HG02885 (cell line): ENCODE measurements at regions not wholly inside any gene's neighbourhood (a gene's known extent, or its start where the extent isn't known, plus 50 kb on each side); places are given as distances from the start of the nearest gene placed in this dataset.
A peak's percentile ranks its signal among the peaks of the same experiment; 100 is the strongest.
"Not testable (repeated sequence)": the region's sequence is repeated elsewhere in the genome, so short reads cannot be mapped to it uniquely, and the experiment has no call there.

ENCODE experiments used
- ATAC-seq: cut with Tn5 transposase; IDR thresholded peaks from one replicate; pipeline ENCODE4 v1.9.1; 2021; ENCODE audit warnings: mild to moderate bottlenecking; ENCODE audit not compliant: unreplicated experiment, poor library complexity

DNA sequence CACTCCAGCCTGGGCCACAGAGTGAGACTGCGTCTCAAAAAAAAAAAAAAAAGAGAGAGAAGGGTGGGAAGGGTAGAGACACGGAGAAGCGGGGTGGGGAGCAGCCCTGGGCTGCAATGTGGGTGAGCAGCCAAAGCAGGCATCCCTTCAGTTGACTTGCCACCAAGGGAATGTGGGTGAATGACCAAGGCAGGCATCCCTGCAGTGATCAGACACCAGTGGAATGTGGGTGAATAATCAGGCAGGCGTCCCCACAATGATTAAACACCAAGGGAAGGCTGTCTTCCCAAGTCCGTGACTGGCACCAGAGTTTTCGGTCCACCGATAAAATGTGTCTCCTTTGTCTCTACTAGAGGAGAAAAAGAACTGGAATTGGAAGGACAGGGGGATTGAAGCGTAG, 69.0 kb upstream of the EZR start:
- ATAC-seq, result not testable (repeated sequence)

- ATAC-seq, result not testable (repeated sequence)
These were observed 67.3 kb upstream of the EZR start for GRCh38 chr6:158886346-158886977.

DNA sequence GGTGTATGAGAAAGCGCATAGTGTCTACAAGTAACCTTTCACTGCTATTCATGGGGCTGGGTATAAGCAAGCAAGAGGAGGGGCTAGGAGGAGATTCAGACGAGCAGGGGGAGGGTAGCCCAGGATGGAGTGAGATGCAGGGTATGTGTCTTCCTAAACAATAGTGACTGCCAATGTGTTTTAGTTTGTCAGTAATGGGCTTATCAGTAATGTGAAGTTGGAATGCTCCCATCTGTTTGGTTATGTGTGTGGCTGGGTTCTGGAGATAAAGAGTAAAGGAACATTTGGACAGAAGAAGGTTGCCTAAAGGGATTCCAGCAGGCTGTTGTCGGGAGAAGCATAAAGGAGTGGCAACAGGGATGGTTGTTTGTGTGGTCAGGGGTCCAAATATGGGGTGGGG, 62.7 kb upstream of the EZR start:
- ATAC-seq, result not testable (repeated sequence)

- ATAC-seq, result not testable (repeated sequence)
These were observed 62.1 kb upstream of the EZR start for GRCh38 chr6:158881276-158881675.

GRCh38 chr6:158879180-158879579, 60.0 kb upstream of the EZR start:
- ATAC-seq, result no peak

- ATAC-seq, result no peak
These were observed 58.5 kb upstream of the EZR start for GRCh38 chr6:158877716-158878115.

- ATAC-seq, result no peak
These were observed 57.7 kb upstream of the EZR start for GRCh38 chr6:158876886-158877285.

DNA sequence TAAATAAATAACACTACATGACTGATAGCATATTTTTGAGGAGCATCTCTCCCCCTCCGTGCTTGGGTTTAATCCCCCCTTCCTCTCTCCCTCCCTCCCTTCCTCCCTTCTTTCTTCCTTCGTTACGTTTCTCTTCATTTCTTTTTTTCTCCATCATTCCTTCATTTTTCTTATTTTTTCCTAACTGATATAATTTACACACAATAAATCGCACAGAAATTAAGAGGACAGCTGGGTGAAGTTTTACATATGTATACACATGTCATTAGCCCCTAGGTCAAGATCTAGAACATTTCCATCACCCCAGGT, 51.4 kb upstream of the EZR start:
- no peak for ATAC-seq

DNA sequence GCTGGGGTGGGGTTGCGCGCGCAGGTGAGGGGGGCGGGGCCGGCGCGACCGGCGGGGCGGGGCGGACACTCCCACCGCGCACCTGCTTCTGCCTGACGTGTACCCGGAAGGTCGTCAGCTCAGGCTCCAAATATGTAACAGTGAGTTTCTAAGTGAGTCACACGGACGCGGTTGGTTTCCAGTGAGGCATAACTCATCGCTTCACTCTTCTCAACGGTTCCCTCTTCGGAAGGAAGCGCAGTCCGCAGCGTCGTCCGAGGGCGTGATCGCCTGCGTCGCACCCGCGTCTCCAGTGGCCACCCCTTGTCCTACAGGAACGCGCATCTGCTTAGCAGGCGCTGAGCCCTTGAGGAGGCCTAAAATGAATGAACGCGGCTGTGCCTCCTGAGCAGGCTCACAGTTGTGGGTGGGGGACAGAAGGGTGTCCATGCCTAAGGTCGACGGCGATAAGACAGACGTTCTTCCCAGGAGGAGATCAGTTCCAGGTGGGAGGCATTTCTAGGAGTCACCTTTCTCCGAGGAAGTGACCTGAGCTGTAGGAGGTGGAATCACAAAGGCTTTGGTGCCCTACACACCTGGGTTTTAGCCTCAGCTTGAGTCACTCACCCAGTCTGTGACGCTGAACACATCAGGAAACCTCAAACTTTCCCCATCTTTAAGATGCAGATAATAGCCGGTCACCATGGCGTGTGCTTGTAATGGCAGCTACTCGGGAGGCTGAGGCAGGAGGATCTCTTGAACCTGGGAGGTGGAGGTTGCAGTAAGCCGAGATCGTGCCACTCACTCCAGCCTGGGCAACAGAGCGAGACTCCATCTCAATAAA, 50.9 kb upstream of the EZR start:
- peak; percentile 94 for ATAC-seq

- ATAC-seq, result peak; percentile 25
These were observed 50.0 kb upstream of the EZR start for GRCh38 chr6:158868890-158869825.
